ENCODE measurements at regions not wholly inside any gene's neighbourhood (a gene's known extent, or its start where the extent isn't known, plus 50 kb on each side); places are given as distances from the start of the nearest gene placed in this dataset.

DNA sequence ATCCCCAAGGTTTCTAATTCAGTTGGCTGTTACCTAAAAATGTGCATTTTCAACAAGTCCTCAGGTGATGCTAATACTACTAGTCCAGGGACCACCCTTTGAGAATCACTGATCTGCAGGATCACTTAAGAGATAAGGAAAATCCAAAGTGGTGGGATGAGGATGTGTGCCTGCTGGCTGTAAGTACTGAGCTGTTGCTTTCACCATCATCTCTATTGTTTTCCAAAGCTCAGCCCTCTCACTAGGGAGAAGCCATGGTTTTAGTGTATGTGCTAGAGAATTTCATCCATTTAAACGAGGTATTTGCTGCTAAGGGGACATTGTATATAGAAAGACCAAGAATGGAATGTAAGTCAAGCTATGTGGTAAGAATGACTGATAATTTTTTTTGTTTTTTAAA, 202.3 kb downstream of the KIF21A start:
- intact Hi-C loops (cut with DNase I) = no loop called here
- no peak for ATAC-seq
- H3K4me1 ChIP-seq = no peaks in the 10 kb centered on the region
- no peak overlapping the region for H3K4me3 ChIP-seq
- DNase-seq = no peak
- no peak for TF ChIP-seq CTCF (IDR thresholded peaks at IDR 0.05)
- no peaks in the 10 kb centered on the region for H3K27me3 ChIP-seq
- no peaks in the 10 kb centered on the region for H3K36me3 ChIP-seq
- H3K9me3 ChIP-seq = no peaks in the 10 kb centered on the region
- H3K27ac ChIP-seq = no peak overlapping the region

GRCh38 chr12:39239490-39240486, 203.1 kb downstream of the KIF21A start:
- ATAC-seq = no peak
- intact Hi-C loops (cut with DNase I) = no loop called here
- no peak overlapping the region for H3K4me3 ChIP-seq
- H3K27me3 ChIP-seq = no peaks in the 10 kb centered on the region
- H3K4me1 ChIP-seq = no peaks in the 10 kb centered on the region
- H3K27ac ChIP-seq = no peak overlapping the region
- no peaks in the 10 kb centered on the region for H3K9me3 ChIP-seq
- no peak for DNase-seq
- no peak for TF ChIP-seq CTCF (IDR thresholded peaks at IDR 0.05)
- H3K36me3 ChIP-seq = no peaks in the 10 kb centered on the region

GRCh38 chr12:39237004-39237403, 205.9 kb downstream of the KIF21A start:
- no peak for ATAC-seq
- H3K27me3 ChIP-seq = no peaks in the 10 kb centered on the region
- intact Hi-C loops (cut with DNase I) = no loop called here

DNA sequence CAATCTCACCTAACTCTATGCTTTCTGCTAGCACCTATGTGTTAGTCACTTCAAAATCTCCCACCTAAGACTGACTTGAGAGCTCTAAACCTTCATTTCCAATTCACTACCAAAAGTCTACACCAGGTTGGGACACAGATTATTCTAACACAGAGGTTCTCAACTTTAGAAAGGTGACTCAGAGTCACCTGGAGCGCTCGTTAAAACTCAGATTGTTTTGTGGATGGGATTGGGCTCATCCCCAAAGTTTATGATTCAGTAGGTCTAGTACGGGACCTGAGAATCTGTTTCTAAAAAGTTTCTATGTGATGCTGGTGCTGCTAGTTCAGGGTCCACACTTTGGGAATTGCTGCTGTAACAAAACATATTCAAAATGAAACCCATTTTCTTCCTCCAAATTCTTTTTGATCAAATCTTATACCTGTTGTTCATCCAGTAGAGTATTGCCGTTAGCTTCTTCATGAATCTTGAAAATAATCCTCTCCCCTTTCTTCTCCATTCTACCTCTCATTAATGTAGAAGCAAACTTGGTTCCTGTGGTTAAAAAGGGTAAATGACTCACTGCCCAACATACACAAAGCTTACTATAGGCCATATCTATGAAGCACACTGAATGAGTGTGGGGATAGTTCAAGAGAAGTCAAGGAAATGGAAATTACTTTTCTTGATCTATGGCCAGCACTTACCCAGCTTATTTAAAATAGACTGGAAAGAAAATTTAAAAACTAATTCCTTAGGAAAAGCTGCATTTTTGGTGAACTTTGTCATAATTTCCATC, 206.7 kb downstream of the KIF21A start:
- TF ChIP-seq CTCF (IDR thresholded peaks at IDR 0.05) = no peak
- H3K9me3 ChIP-seq = no peaks in the 10 kb centered on the region
- no peaks in the 10 kb centered on the region for H3K36me3 ChIP-seq
- H3K27me3 ChIP-seq = no peaks in the 10 kb centered on the region
- no peak overlapping the region for H3K27ac ChIP-seq
- H3K4me1 ChIP-seq = no peaks in the 10 kb centered on the region
- intact Hi-C loops (cut with DNase I) = no loop called here
- DNase-seq (no peak), ATAC-seq (no peak)
- no peak overlapping the region for H3K4me3 ChIP-seq

More at GRCh38 chr12:39237004-39237403, 205.9 kb downstream of the KIF21A start:
- DNase-seq = no peak
- Histone ChIP-seq H3K4me1 (no peaks in the 10 kb centered on the region), H3K27ac (no peak overlapping the region), H3K36me3 (no peaks in the 10 kb centered on the region), H3K4me3 (no peak overlapping the region), H3K9me3 (no peaks in the 10 kb centered on the region)
- TF ChIP-seq CTCF (IDR thresholded peaks at IDR 0.05) = no peak

DNA sequence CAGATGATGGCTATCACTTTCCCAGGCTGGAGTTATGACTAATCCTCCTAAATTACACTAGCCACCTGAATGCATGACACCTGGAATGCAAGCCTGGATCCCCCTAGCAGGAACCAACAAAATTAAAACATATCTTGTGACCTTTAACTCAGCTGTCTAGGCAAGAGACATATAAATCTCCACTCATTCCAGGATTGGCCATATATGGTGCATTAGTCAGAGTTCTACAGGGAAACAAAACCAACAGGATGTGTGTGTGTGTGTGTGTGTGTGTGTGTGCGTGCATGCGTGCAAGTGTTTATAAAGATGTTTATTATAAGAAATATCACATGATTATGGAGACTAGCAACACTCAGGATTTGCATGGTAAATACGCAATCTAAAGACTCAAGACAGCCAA, 212.8 kb downstream of the KIF21A start:
- H3K4me1 ChIP-seq = no peaks in the 10 kb centered on the region
- intact Hi-C loops (cut with DNase I) = no loop called here
- ATAC-seq = no peak

More for the DNA sequence above, 212.8 kb downstream of the KIF21A start:
- no peak overlapping the region for H3K27ac ChIP-seq
- H3K27me3 ChIP-seq = no peaks in the 10 kb centered on the region
- no peak overlapping the region for H3K4me3 ChIP-seq
- no peaks in the 10 kb centered on the region for H3K36me3 ChIP-seq
- no peak for DNase-seq
- H3K9me3 ChIP-seq = no peaks in the 10 kb centered on the region
- TF ChIP-seq CTCF (IDR thresholded peaks at IDR 0.05) = no peak
